ENCODE measurements at regions not wholly inside any gene's neighbourhood (a gene's known extent, or its start where the extent isn't known, plus 50 kb on each side); places are given as distances from the start of the nearest gene placed in this dataset.

DNA sequence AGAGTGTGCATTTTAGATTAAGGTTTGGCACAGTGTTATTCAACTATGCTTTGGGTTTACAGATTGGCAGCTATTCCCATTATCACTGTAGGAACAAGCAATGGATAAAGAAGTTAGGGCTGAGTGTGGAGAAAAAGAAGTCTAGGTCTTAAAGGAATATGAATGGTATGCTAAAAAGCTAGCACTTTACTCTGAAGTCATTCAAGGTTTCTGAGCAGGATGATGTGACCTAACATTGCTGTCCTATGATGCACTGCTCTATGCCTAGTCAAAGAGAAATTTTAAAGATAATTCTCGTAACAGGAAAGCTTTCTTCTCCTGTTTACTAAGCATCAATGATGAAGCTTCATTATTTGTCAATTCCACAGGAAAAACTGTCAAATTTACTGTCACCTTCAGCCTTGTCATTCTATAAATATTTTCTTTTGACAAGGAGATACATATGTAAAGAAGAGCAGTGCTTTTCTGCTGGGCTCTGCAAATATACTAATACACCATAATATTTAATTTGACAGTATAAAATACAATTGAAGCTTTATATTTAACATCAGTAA is 476.1 kb upstream of the PTPRD start:
- TF ChIP-seq, protein P1, sequence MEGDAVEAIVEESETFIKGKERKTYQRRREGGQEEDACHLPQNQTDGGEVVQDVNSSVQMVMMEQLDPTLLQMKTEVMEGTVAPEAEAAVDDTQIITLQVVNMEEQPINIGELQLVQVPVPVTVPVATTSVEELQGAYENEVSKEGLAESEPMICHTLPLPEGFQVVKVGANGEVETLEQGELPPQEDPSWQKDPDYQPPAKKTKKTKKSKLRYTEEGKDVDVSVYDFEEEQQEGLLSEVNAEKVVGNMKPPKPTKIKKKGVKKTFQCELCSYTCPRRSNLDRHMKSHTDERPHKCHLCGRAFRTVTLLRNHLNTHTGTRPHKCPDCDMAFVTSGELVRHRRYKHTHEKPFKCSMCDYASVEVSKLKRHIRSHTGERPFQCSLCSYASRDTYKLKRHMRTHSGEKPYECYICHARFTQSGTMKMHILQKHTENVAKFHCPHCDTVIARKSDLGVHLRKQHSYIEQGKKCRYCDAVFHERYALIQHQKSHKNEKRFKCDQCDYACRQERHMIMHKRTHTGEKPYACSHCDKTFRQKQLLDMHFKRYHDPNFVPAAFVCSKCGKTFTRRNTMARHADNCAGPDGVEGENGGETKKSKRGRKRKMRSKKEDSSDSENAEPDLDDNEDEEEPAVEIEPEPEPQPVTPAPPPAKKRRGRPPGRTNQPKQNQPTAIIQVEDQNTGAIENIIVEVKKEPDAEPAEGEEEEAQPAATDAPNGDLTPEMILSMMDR (IDR thresholded peaks at IDR 0.05; ENCODE audit: low read depth, low read length, missing control alignments): no peak
- no peak overlapping the region for H3K4me3 ChIP-seq (ENCODE audit: low read depth, low read length)
- no peak for DNase-seq (ENCODE audit: low read depth)

GRCh38 chr9:11092974-11093373 is 480.2 kb upstream of the PTPRD start:
- TF ChIP-seq, protein P1 (IDR thresholded peaks at IDR 0.05; ENCODE audit: low read depth, low read length, missing control alignments): no peak
- no peak for DNase-seq (ENCODE audit: low read depth)
- H3K4me3 ChIP-seq (ENCODE audit: low read depth, low read length): no peak overlapping the region

DNA sequence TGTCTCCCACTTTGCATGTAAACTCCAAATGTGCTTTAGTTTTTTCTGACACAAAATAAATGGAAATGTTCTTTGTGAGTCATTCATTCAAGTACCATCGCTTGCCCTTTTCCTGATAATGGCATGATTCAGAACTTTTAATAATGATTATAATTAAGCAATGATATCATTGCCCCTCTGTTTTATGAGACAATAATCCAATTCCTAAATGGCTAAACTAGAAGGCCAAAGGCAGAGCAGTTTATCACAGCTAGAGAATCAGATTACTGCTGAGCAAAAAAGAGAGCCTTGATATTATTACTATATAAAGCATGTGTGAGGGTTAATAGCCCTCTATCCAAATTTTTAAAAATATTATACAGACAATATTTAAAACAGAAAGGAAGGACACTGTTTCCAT is 484.2 kb upstream of the PTPRD start:
- TF ChIP-seq, protein P1 (IDR thresholded peaks at IDR 0.05; ENCODE audit: low read depth, low read length, missing control alignments): no peak
- DNase-seq (ENCODE audit: low read depth): no peak
- H3K4me3 ChIP-seq (ENCODE audit: low read depth, low read length): no peak overlapping the region

- H3K4me3 ChIP-seq (ENCODE audit: low read depth, low read length): no peak overlapping the region
- TF ChIP-seq, protein P1 (IDR thresholded peaks at IDR 0.05; ENCODE audit: low read depth, low read length, missing control alignments): no peak
- no peak for DNase-seq (ENCODE audit: low read depth)
Observed at GRCh38 chr9:11103525-11103924, 490.7 kb upstream of the PTPRD start.

DNA sequence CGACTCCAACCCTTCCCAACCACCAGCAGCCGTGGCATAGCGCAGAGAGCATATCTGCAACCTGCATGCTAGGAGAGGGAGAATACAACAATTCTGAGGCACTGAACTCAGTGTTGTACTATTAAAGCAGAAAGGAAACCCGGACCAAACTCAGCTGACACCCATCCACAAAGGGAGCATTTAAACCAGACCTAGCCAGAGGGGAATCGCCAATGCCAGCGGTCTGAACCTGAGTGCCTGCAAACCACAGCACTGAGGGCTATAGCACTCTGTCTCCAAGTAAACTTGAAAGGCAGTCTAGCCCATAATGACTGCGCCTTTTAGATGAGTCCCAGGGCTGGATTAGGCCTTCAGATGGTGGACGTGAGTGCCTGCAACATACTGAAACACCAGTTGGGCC is 494.4 kb upstream of the PTPRD start:
- H3K4me3 ChIP-seq (ENCODE audit: low read depth, low read length): no peak overlapping the region
- DNase-seq (ENCODE audit: low read depth): no peak
- TF ChIP-seq, protein P1 (IDR thresholded peaks at IDR 0.05; ENCODE audit: low read depth, low read length, missing control alignments): no peak

- no peak for DNase-seq (ENCODE audit: low read depth)
- no peak overlapping the region for H3K4me3 ChIP-seq (ENCODE audit: low read depth, low read length)
- TF ChIP-seq, protein P1 (IDR thresholded peaks at IDR 0.05; ENCODE audit: low read depth, low read length, missing control alignments): no peak
Observed at GRCh38 chr9:11128156-11128555, 515.4 kb upstream of the PTPRD start.

DNA sequence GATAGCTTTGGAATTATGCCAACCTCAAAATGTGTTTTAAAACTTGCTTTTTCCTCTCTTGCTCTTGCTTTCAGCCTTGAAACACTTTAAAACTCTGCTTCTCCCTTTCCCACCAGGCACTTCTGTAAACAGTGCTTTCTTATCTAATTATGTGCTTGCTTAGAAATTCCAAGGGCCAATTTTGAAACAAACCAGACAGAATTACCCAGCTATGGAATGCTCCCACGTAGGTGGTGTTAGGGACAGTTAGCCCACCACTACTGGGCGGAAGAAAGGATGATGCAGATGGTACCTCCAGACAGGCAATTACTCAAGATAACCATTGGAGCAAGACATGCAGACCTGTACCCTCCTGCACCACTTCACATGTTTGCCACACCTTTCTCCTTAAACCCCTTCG is 523.0 kb upstream of the PTPRD start:
- H3K4me3 ChIP-seq (ENCODE audit: low read depth, low read length): no peak overlapping the region
- no peak for DNase-seq (ENCODE audit: low read depth)
- TF ChIP-seq, protein P1 (IDR thresholded peaks at IDR 0.05; ENCODE audit: low read depth, low read length, missing control alignments): no peak
